GM21526 (cell line): ENCODE measurements at regions not wholly inside any gene's neighbourhood (a gene's known extent, or its start where the extent isn't known, plus 50 kb on each side); places are given as distances from the start of the nearest gene placed in this dataset.
A peak's percentile ranks its signal among the peaks of the same experiment; 100 is the strongest.

Source experiments
- ATAC-seq: cut with Tn5 transposase; IDR thresholded peaks from one replicate; pipeline ENCODE4 v1.9.1; 2021; ENCODE audit warnings: moderate library complexity; ENCODE audit not compliant: unreplicated experiment, low FRiP score

- no peak for ATAC-seq
Measured at GRCh38 chr7:41117431-41117830, 585.5 kb downstream of the INHBA start.

- ATAC-seq: no peak
Measured at GRCh38 chr7:41116817-41117216, 586.1 kb downstream of the INHBA start.

- no peak for ATAC-seq
Measured at GRCh38 chr7:41116337-41116736, 586.6 kb downstream of the INHBA start.

GRCh38 chr7:41114691-41115090 is 588.2 kb downstream of the INHBA start:
- ATAC-seq: no peak

- ATAC-seq: no peak
Measured at GRCh38 chr7:41114131-41114530, 588.8 kb downstream of the INHBA start.

- ATAC-seq: no peak
Measured at GRCh38 chr7:41113719-41114118, 589.2 kb downstream of the INHBA start.

GRCh38 chr7:41110186-41110585 is 592.7 kb downstream of the INHBA start:
- no peak for ATAC-seq

- ATAC-seq: no peak
Measured at GRCh38 chr7:41108821-41109220, 594.1 kb downstream of the INHBA start.

GRCh38 chr7:41107938-41108448 is 594.9 kb downstream of the INHBA start:
- no peak for ATAC-seq

GRCh38 chr7:41107330-41107937 is 595.5 kb downstream of the INHBA start:
- ATAC-seq: no peak

- no peak for ATAC-seq
Measured at GRCh38 chr7:41104631-41105030, 598.3 kb downstream of the INHBA start.

- peak; percentile 67 for ATAC-seq
Measured at GRCh38 chr7:41103331-41103730, 599.6 kb downstream of the INHBA start.

GRCh38 chr7:41098846-41099245 is 604.0 kb downstream of the INHBA start:
- no peak for ATAC-seq

GRCh38 chr7:41098402-41098801 is 604.5 kb downstream of the INHBA start:
- no peak for ATAC-seq

- ATAC-seq: no peak
Measured at GRCh38 chr7:41097501-41097900, 605.4 kb downstream of the INHBA start.

GRCh38 chr7:41096917-41097316 is 606.0 kb downstream of the INHBA start:
- no peak for ATAC-seq

GRCh38 chr7:41093141-41093540 is 609.7 kb downstream of the INHBA start:
- peak; percentile 85 for ATAC-seq

- no peak for ATAC-seq
Measured at GRCh38 chr7:41085244-41085643, 617.6 kb downstream of the INHBA start.

- ATAC-seq: no peak
Measured at GRCh38 chr7:41084381-41084780, 618.5 kb downstream of the INHBA start.

- ATAC-seq: no peak
Measured at GRCh38 chr7:41069635-41070034, 633.3 kb downstream of the INHBA start.

GRCh38 chr7:41067576-41067975 is 635.3 kb downstream of the INHBA start:
- no peak for ATAC-seq

- ATAC-seq: no peak
Measured at GRCh38 chr7:41065663-41066062, 637.2 kb downstream of the INHBA start.

- ATAC-seq: no peak
Measured at GRCh38 chr7:41063116-41063515, 639.8 kb downstream of the INHBA start.
